GM12874 (cell line): ENCODE measurements at regions not wholly inside any gene's neighbourhood (a gene's known extent, or its start where the extent isn't known, plus 50 kb on each side); places are given as distances from the start of the nearest gene placed in this dataset.

ENCODE experiments used
- CTCF ChIP-seq: IDR thresholded peaks from 2 replicates; pipeline ENCODE4 v1.5.1; 2011; ENCODE audit warnings: low read depth, mild to moderate bottlenecking, control low read depth, low read length, moderate library complexity; ENCODE audit not compliant: insufficient read depth

GRCh38 chr2:163248376-163249253 is 410.0 kb upstream of the KCNH7 start:
- no peak for TF ChIP-seq CTCF

- no peak for TF ChIP-seq CTCF
These were observed 409.3 kb upstream of the KCNH7 start for GRCh38 chr2:163247847-163248220.

DNA sequence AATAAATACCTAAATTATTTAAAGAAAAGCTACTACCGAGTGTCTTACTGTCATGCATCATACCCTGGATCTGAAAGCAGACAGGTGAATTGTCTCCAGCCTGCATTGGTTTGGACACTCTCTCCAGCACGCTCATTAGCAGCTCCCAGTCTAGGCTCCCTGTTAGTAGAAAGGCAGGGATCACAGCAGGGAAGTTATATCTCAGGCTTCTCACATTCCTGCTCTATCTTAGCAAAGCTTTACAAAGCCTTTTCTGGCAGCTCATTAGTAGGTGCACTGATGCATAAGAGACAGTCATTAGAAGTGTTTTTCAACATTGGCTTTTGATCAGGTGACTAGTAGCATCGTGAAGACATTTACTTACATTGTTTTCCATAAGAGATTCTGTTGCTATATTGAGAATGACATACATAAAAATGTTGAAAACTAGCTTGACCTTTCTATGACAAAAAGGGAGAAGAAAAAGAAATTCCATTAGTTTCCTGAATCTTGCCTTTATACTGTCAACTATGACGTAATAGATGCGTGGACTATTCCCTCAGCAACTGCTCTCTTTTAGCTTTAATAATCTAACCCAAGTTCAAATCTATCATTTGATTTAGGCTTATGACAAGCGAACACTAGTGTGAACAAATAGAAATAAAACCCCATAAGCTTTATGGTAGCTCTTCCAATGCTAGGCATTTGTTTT is 408.7 kb upstream of the KCNH7 start:
- no peak for TF ChIP-seq CTCF

GRCh38 chr2:163246135-163246534 is 407.6 kb upstream of the KCNH7 start:
- no peak for TF ChIP-seq CTCF

DNA sequence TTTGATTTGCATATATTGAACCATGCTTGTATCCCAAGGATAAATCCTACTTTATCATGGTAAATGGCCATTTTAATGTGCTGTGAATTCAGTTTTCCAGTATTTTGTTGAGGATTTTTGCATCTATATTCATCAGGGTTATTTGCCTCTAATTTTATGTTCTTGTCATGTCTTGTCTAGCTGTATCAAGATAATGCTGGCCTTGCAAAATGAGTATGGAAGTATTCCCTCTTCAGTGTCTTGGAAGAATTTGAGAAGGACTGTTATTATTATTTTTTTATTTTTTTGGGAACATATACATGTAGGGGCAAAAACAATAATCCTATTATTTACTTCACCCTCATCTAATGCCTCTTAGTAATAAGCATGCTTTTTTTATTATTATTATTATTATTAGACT is 398.0 kb upstream of the KCNH7 start:
- no peak for TF ChIP-seq CTCF

- TF ChIP-seq CTCF: no peak
These were observed 393.1 kb upstream of the KCNH7 start for GRCh38 chr2:163231666-163232065.

DNA sequence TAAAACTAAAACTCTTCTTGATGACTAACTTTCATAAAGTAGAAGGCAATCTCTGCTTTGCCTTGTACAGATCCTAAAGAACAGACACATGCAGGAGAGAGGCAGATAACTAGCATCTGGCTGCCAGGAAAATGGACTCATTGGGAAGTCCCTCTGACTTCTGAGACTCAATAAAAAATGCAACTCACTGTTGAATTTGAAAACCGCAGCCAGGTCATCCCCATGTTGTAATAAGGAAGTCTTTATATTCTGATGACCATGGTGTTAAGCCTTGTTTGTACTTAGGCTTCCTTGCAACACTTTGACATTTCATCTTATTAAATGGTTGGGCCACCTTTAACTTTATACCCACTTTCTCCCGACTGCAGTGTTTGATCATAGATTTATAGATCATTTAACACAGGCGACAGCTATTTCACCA is 375.1 kb upstream of the KCNH7 start:
- TF ChIP-seq CTCF: no peak
